GM10266 (cell line): ENCODE measurements at regions not wholly inside any gene's neighbourhood (a gene's known extent, or its start where the extent isn't known, plus 50 kb on each side); places are given as distances from the start of the nearest gene placed in this dataset.

Source experiments
- DNase-seq: peaks from one replicate; pipeline ENCODE4 v3.0.0; 2012; ENCODE audit errors: extremely low spot score
- CTCF ChIP-seq: IDR thresholded peaks from 2 replicates; pipeline ENCODE4 v1.5.1; 2012; ENCODE audit warnings: mild to moderate bottlenecking, low read depth; ENCODE audit not compliant: control insufficient read depth, insufficient read depth; ENCODE audit errors: missing control alignments

GRCh38 chr1:201771466-201771865, 57.5 kb upstream of the IPO9 start:
- DNase-seq = no peak
- no peak for TF ChIP-seq CTCF

- DNase-seq = no peak
- no peak for TF ChIP-seq CTCF
Observed at GRCh38 chr1:201772178-201772577, 56.8 kb upstream of the IPO9 start.

DNA sequence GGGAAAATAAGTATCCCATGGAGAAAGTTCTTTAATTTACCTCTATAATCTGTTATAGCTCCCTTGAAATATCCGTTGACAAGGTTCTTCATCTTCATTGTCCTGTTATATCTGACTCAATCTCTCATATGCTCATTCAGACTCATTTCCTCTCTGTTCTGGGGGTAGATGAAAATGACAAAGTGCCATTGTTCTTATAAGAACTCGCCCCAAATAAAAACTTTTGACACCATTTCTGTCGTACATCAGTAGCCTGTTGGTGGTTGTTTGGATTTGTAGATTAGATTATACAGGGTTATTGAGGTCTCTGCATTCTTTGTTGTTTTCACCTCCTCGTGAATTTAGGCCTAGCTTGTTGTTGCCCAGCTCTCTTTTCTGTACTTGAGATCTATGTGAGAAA, 55.2 kb upstream of the IPO9 start:
- DNase-seq = no peak
- no peak for TF ChIP-seq CTCF

DNA sequence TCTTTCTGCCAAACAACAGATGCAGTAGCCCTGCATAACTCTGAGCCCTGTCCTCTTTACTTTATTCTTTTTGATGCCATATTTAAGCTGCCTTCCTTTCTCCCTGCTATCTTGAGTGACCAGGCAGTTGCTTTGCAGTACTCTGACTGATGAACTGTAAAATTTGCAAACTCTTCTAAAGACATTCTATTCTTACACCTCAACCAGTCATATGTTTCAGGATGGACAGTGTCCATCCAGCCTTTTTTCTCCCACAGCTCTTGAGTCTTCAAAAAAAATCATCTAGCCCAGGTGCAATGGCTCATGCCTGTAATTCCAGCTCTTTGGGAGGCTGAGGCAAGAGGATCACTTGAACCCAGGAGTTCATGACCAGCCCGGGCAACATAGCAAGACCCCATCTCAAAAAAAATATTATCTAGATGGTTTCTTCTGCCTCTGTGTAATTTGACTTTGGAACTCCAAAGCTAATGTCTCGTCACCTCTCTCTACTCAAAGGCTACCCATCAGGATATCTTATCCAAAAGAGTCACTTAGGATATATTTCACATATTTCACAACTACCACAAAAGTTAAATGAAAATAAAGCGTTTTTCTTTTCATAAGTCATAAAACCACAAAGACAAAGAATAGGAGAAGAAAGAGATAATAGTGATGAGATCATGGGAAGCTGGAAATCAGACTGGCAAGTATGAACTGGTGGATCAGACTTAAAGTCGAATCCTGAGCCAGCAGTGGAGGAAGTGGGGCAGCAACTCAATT, 54.6 kb upstream of the IPO9 start:
- no peak for DNase-seq
- no peak for TF ChIP-seq CTCF

GRCh38 chr1:201774983-201775344, 54.0 kb upstream of the IPO9 start:
- no peak for DNase-seq
- TF ChIP-seq CTCF = no peak

DNA sequence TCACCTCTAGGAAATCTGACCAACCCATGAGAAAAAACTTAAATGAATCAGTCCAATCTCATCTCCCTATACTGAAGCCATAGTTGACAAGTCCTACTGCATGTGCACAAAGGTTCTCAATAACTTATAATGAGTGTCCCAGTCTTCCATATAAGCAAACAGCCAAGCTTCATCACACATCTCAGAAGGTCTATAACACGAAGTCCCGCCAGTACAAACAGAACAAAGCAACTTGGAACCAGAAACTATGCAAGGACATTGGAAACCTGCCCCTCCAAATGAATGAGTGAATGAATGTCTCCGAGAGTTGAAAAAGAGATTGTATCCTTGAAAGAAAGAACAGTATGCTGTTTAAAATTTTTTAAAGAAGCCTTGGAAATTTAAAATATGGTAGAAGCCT, 53.6 kb upstream of the IPO9 start:
- DNase-seq = no peak

More for the DNA sequence above, 53.6 kb upstream of the IPO9 start:
- TF ChIP-seq CTCF = no peak
